ENCODE measurements at regions not wholly inside any gene's neighbourhood (a gene's known extent, or its start where the extent isn't known, plus 50 kb on each side); places are given as distances from the start of the nearest gene placed in this dataset.

- no peak for TF ChIP-seq TAF1 (IDR thresholded peaks at IDR 0.05; ENCODE audit: low read depth, low read length)
- TF ChIP-seq POLR2AphosphoS5 (IDR thresholded peaks at IDR 0.05; ENCODE audit: low read depth, low read length): no peak
- TF ChIP-seq POLR2A (IDR thresholded peaks at IDR 0.05; ENCODE audit: low read depth, low read length): no peak
These were observed 616.0 kb upstream of the CDH11 start for GRCh38 chr16:65737831-65738230.
